ENCODE measurements at regions not wholly inside any gene's neighbourhood (a gene's known extent, or its start where the extent isn't known, plus 50 kb on each side); places are given as distances from the start of the nearest gene placed in this dataset.

GRCh38 chr2:126785236-126785635 lies 113.5 kb upstream of the TEX51 start:
- FAIRE-seq (no peak), DNase-seq (ENCODE audit: insufficient read length) (no peak)
- no peak for TF ChIP-seq POLR2A (IDR thresholded peaks at IDR 0.05; ENCODE audit: low read depth, low read length)
- TF ChIP-seq TAF1 (IDR thresholded peaks at IDR 0.05; ENCODE audit: borderline replicate concordance, low read depth, low read length): no peak
- no peak for TF ChIP-seq POLR2AphosphoS5 (IDR thresholded peaks at IDR 0.05; ENCODE audit: low read depth, low read length)

DNA sequence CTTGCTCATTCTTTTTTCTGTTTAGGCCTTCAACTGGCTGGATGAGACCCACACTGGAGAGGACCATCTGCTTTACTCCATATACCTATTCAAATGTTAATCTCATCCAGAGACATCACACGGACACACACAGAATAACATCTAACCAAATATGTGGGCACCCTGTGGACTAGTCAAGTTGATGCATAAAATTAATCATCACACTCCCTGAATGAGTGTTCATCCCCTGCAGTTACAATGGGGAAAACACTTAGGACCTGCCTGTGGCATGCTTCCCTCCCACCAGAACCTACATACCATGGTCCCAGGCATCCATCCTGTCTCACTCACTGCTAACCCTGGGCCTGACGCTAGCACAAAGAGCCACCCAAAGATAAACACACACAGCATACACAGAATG lies 112.8 kb upstream of the TEX51 start:
- FAIRE-seq (no peak), DNase-seq (ENCODE audit: insufficient read length) (no peak)
- TF ChIP-seq TAF1 (IDR thresholded peaks at IDR 0.05; ENCODE audit: borderline replicate concordance, low read depth, low read length) (no peak), POLR2A (IDR thresholded peaks at IDR 0.05; ENCODE audit: low read depth, low read length) (no peak), POLR2AphosphoS5 (IDR thresholded peaks at IDR 0.05; ENCODE audit: low read depth, low read length) (no peak)

GRCh38 chr2:126786765-126787164 lies 111.9 kb upstream of the TEX51 start:
- no peak for FAIRE-seq
- DNase-seq (ENCODE audit: insufficient read length): no peak
- TF ChIP-seq TAF1 (IDR thresholded peaks at IDR 0.05; ENCODE audit: borderline replicate concordance, low read depth, low read length) (no peak), POLR2AphosphoS5 (IDR thresholded peaks at IDR 0.05; ENCODE audit: low read depth, low read length) (no peak), POLR2A (IDR thresholded peaks at IDR 0.05; ENCODE audit: low read depth, low read length) (no peak)

DNA sequence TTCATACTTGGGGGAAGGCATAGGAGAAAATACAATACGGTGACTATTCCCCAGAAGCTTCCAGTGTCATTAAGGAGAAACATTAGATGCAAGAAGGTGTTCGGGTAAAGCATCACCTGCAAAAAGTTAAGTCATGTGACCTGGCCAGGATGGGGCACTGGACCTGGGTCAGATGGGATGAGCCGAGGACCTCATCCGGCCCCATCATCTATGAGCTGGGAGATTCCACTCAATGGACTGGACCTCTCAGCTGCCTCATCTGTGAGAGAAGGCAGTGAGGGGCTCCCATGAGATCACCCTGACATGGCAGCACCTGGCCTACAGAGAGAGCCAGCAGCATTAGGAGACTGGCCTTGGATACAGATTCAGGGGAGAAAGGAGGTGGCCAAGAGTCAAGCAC lies 111.4 kb upstream of the TEX51 start:
- FAIRE-seq (no peak), DNase-seq (ENCODE audit: insufficient read length) (no peak)
- TF ChIP-seq TAF1 (IDR thresholded peaks at IDR 0.05; ENCODE audit: borderline replicate concordance, low read depth, low read length) (no peak), POLR2AphosphoS5 (IDR thresholded peaks at IDR 0.05; ENCODE audit: low read depth, low read length) (no peak)

DNA sequence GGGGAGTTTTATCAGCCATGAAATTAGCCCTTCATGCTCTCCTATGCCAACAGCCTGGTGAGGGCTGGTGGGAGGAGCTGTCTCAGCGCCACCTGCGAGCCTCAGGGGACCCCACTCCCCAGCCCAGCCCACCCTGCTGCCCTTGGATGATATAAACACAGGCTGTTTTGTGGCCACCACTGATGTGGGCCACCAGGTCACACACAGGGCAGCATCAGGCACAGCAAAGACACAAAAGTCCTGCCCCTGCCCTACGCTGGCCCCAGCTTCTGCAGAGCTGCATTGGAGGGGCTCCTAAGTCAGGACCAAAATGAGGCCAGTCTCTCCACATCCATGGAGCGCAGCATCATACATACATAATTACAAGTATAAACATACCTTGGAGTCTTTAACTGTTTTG lies 110.6 kb upstream of the TEX51 start:
- no peak for DNase-seq (ENCODE audit: insufficient read length)
- TF ChIP-seq TAF1 (IDR thresholded peaks at IDR 0.05; ENCODE audit: borderline replicate concordance, low read depth, low read length) (no peak), POLR2A (IDR thresholded peaks at IDR 0.05; ENCODE audit: low read depth, low read length) (no peak), POLR2AphosphoS5 (IDR thresholded peaks at IDR 0.05; ENCODE audit: low read depth, low read length) (no peak)
- FAIRE-seq: no peak

DNA sequence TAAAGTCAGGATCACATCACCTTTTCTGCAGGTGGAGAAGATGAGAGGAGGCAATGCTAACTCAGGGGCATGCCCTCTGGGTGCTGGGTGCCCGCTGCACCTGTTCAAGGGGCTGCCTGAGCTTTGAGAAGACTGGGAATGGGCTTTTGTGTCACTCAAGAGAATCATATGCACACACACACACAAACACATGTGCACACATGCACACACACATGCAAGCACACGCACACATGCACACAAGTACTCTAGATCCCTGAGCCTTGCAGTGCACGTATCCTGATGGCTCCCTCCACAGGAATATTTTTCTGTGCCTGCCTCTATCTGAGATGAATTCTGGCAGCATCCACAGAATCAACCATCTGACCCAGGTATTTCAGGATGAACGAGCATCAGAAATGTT lies 110.0 kb upstream of the TEX51 start:
- FAIRE-seq: no peak
- TF ChIP-seq TAF1 (IDR thresholded peaks at IDR 0.05; ENCODE audit: borderline replicate concordance, low read depth, low read length) (no peak), POLR2A (IDR thresholded peaks at IDR 0.05; ENCODE audit: low read depth, low read length) (no peak), POLR2AphosphoS5 (IDR thresholded peaks at IDR 0.05; ENCODE audit: low read depth, low read length) (no peak)
- no peak for DNase-seq (ENCODE audit: insufficient read length)

DNA sequence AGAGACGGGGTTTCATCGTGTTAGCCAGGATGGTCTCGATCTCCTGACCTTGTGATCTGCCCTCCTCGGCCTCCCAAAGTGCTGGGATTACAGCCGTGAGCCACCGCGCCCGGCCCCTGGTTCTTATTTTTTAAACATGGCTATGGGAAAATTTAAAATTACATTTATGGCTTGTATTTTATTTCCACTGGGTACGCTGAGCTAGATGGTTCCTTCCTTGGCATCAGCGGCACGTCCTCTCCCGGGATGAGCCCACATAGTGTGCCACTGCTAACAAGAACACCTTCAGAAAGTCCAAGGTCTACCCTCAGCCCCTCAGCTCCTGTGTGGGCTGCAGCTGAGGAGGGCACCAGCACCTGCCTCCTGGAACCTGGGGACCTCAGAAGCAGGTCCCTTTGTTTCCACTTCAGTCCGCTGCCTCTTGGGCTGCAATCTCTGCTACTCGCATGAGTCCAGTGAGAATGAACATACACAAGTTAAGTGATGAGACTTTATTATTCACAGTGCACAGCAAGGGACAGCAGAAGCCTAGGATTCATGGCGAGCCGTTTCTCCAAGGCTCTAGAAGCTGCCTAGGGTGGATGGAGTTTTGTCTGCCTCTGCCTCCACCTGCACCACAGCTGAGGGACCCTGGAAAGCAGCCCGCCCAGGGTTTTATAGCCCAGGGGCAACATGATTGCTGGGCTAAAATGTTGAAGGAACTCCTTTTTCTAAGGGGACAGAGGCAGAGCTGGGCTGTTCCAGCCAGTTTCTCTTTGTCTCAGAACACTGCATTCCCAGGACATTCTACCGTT lies 107.5 kb upstream of the TEX51 start:
- TF ChIP-seq POLR2A (IDR thresholded peaks at IDR 0.05; ENCODE audit: low read depth, low read length) (no peak), POLR2AphosphoS5 (IDR thresholded peaks at IDR 0.05; ENCODE audit: low read depth, low read length) (no peak), TAF1 (IDR thresholded peaks at IDR 0.05; ENCODE audit: borderline replicate concordance, low read depth, low read length) (no peak)
- DNase-seq (ENCODE audit: insufficient read length) (no peak), FAIRE-seq (no peak)

GRCh38 chr2:126792186-126792585 lies 106.5 kb upstream of the TEX51 start:
- no peak for FAIRE-seq
- no peak for DNase-seq (ENCODE audit: insufficient read length)
- TF ChIP-seq POLR2AphosphoS5 (IDR thresholded peaks at IDR 0.05; ENCODE audit: low read depth, low read length) (no peak), POLR2A (IDR thresholded peaks at IDR 0.05; ENCODE audit: low read depth, low read length) (no peak), TAF1 (IDR thresholded peaks at IDR 0.05; ENCODE audit: borderline replicate concordance, low read depth, low read length) (no peak)

DNA sequence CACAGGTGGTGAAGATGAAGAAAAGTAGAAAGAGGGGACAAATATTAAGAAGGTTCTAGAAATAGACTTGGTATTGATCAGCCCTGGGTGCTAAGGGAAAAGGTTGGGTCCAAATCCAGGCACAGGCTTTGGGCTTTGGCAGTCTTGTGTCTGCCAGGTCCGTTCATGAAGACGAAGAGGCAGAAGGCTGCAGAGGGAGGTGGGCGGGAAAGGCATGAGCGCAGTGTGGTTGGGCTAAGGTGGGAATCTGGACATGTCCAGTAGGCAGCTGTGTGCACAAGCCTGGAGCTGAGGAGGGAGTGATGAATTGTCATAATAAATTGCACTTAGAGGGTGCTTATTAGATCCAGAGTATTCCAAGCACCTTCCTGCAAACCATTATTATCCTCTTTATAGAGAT lies 105.7 kb upstream of the TEX51 start:
- FAIRE-seq (no peak), DNase-seq (ENCODE audit: insufficient read length) (no peak)
- TF ChIP-seq POLR2AphosphoS5 (IDR thresholded peaks at IDR 0.05; ENCODE audit: low read depth, low read length): no peak
- no peak for TF ChIP-seq TAF1 (IDR thresholded peaks at IDR 0.05; ENCODE audit: borderline replicate concordance, low read depth, low read length)
- TF ChIP-seq POLR2A (IDR thresholded peaks at IDR 0.05; ENCODE audit: low read depth, low read length): no peak

DNA sequence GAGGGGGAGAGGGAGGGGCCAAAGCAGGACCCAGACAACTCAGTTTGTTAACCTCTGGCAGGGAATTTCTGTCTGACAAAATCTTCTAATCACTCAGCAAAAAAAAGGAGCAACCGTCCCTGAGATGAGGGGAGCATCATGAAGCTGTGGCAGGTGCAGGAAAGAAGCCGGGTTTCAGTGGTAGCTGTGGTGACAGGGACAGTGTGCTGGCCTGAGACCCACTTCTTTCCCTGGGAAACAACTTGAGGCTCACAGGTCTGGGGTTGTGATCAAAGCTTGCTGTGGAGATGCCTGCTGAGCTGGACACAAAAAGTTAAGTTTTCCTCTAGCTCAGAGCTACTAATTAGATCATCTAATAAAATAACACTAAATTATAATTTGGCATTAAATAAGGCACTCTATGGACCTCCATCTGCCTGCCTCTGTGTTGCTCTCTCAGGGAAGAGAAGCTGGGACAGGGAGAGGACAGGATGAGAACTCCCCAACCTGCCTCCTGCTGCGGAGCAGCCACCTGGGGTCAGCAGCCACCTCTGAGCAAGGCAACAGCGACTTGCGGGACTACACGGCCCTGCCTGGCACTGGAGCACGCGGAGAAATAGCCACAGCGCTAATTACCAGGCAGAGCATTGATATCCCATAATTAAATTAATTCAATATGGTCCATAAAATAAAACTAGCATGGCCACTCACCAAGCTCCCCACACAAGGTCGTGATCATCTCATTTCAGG lies 104.6 kb upstream of the TEX51 start:
- DNase-seq (ENCODE audit: insufficient read length): no peak
- no peak for FAIRE-seq
- TF ChIP-seq POLR2AphosphoS5 (IDR thresholded peaks at IDR 0.05; ENCODE audit: low read depth, low read length) (no peak), POLR2A (IDR thresholded peaks at IDR 0.05; ENCODE audit: low read depth, low read length) (no peak), TAF1 (IDR thresholded peaks at IDR 0.05; ENCODE audit: borderline replicate concordance, low read depth, low read length) (no peak)

DNA sequence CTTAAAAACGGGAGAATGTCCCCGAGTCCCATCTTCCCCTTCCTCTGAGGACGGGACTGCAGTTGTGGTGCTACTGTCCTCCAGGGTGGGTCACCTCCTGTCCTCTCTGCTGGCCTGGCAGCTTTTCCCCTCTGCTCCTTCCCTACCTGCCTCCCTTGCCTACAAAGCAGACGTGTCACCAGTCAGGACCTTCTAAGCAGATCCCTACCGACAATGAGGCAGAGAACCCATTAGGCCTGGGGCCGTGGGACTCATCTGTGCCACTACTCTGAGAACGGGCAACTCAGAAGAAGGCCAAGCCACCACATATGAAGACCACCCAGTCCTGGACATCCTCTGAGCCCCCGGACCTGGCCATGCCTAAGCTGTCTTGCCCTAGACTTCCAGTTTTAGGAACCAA lies 103.0 kb upstream of the TEX51 start:
- FAIRE-seq: no peak
- TF ChIP-seq POLR2A (IDR thresholded peaks at IDR 0.05; ENCODE audit: low read depth, low read length) (no peak), POLR2AphosphoS5 (IDR thresholded peaks at IDR 0.05; ENCODE audit: low read depth, low read length) (no peak), TAF1 (IDR thresholded peaks at IDR 0.05; ENCODE audit: borderline replicate concordance, low read depth, low read length) (no peak)
- no peak for DNase-seq (ENCODE audit: insufficient read length)

All from GM12892 (cell line).